Caco-2 (cell line): ENCODE measurements at regions not wholly inside any gene's neighbourhood (a gene's known extent, or its start where the extent isn't known, plus 50 kb on each side); places are given as distances from the start of the nearest gene placed in this dataset.

Experiments
- BruUV-seq: library from RNA; stranded (reverse); fragments of 400-500 nt; replicated peaks from 2 replicates; lab custom pipeline; 2021; lab: Mats Ljungman, UMichigan
- CTCF ChIA-PET: fragments of 300-600 bp; sonication (Branson Sonifier 250); formaldehyde crosslinking; loops from one replicate; lab custom pipeline; 2022; ENCODE audit warnings: antibody characterized with exemption; lab: Charles Lee
- POLR2A ChIA-PET: fragments of 300-600 bp; sonication (Branson Sonifier 250); formaldehyde crosslinking; loops from one replicate; lab custom pipeline; 2022; ENCODE audit warnings: antibody characterized with exemption; lab: Charles Lee
- DNase-seq, 2 experiments: peaks; one replicate each; pipeline versions ENCODE4 v3.0.0 to v3.0.0-alpha.2; 2020 to 2022
- H3K27me3 ChIP-seq: replicated peaks from 2 replicates; pipeline ENCODE4 v1.6.0; 2011; ENCODE audit warnings: low read length; ENCODE audit not compliant: control insufficient read depth, insufficient read depth
- H3K36me3 ChIP-seq: 2 replicates; pipeline ENCODE4 v1.5.1; 2011; ENCODE audit warnings: low read length; ENCODE audit not compliant: control insufficient read depth, insufficient read depth
- H3K4me1 ChIP-seq: fragments of 250-450 bp; sonication (Bioruptor Pico); 2 replicates; pipeline ENCODE4 v1.5.1; 2020; ENCODE audit warnings: mild to moderate bottlenecking
- H3K4me3 ChIP-seq: 2 replicates; pipeline ENCODE4 v1.5.1; 2011; ENCODE audit warnings: low read depth, mild to moderate bottlenecking, control low read depth, low read length
- H3K9me3 ChIP-seq: fragments of 250-450 bp; sonication (Bioruptor Pico); 2 replicates; pipeline ENCODE4 v1.5.1; 2020; ENCODE audit warnings: mild to moderate bottlenecking, moderate library complexity
- H3K27ac Mint-ChIP-seq: one replicate; pipeline ENCODE4 v1.8.0; 2022; ENCODE audit warnings: mixed read lengths; ENCODE audit not compliant: unreplicated experiment
- H3K27me3 Mint-ChIP-seq: one replicate; pipeline ENCODE4 v1.8.0; 2022; ENCODE audit warnings: mixed read lengths; ENCODE audit not compliant: insufficient read depth, unreplicated experiment
- H3K36me3 Mint-ChIP-seq: one replicate; pipeline ENCODE4 v1.8.0; 2022; ENCODE audit warnings: mild to moderate bottlenecking, mixed read lengths; ENCODE audit not compliant: insufficient read depth, unreplicated experiment
- H3K4me1 Mint-ChIP-seq: one replicate; pipeline ENCODE4 v1.8.0; 2022; ENCODE audit warnings: low read depth, mixed read lengths; ENCODE audit not compliant: unreplicated experiment
- H3K4me3 Mint-ChIP-seq: one replicate; pipeline ENCODE4 v1.8.0; 2022; ENCODE audit warnings: mild to moderate bottlenecking, moderate library complexity, mixed read lengths; ENCODE audit not compliant: unreplicated experiment
- H3K9me3 Mint-ChIP-seq: one replicate; pipeline ENCODE4 v1.8.0; 2022; ENCODE audit warnings: mixed read lengths; ENCODE audit not compliant: unreplicated experiment
- CTCF ChIP-seq, 2 experiments: fragments of 200-600 bp in 1 of 2; IDR thresholded peaks; 1 replicate in 1 of 2; 2 replicates in 1 of 2; pipeline versions ENCODE4 v1.5.1 to v1.8.0; 2011 to 2022; ENCODE audit warnings: antibody characterized with exemption in 1 of 2, control low read depth in 1 of 2, inconsistent platforms in 1 of 2, low read depth in 1 of 2, low read length in 1 of 2, mild to moderate bottlenecking in 1 of 2, moderate library complexity in 1 of 2; ENCODE audit not compliant: insufficient read depth in 1 of 2, severe bottlenecking in 1 of 2, unreplicated experiment in 1 of 2
- intact Hi-C: fragments of 100-400 bp; cut with micrococcal nuclease; formaldehyde crosslinking; loops from one replicate; pipeline ENCODE4 v1.10.0; 2022; ENCODE audit not compliant: unreplicated experiment

DNA sequence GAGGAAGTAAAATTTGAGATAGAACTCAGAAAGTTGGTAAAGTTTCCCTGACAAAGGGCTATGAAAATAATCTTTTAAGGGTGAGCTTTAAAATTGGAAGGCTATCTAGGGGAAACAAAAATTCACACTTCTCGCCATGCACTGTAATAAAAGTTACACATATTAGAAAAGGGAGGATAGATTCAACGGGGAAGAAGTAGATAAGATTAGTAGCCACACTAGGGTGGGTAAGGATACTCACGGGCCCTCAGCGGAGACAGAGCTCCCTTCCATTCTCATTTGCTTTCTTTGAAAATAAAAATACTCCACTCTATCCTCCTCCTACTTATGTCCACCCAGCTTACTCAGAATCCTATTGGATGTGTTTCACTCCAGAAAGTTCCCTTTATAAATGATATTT, 691.3 kb upstream of the NR2F2 start:
- CTCF ChIA-PET, result no interaction called here
- no peak overlapping the region for H3K27ac Mint-ChIP-seq
- no peaks in the 10 kb centered on the region for H3K36me3 Mint-ChIP-seq
- no peaks in the 10 kb centered on the region for H3K9me3 Mint-ChIP-seq
- Histone ChIP-seq H3K27me3 (no peaks in the 10 kb centered on the region), H3K4me1 (no peaks in the 10 kb centered on the region), H3K36me3 (no peaks in the 10 kb centered on the region), H3K4me3 (no peak overlapping the region), H3K9me3 (no peaks in the 10 kb centered on the region)
- DNase-seq, result no peak
- no peaks in the 10 kb centered on the region for H3K4me1 Mint-ChIP-seq
- TF ChIP-seq CTCF (IDR thresholded peaks at IDR 0.05; ENCODE audit: insufficient read depth in 1 of 2, low read depth in 1 of 2, low read length in 1 of 2, severe bottlenecking in 1 of 2, unreplicated experiment in 1 of 2), result no peak
- POLR2A ChIA-PET, result no interaction called here
- intact Hi-C loops, result no loop called here
- no peaks in the 10 kb centered on the region for H3K27me3 Mint-ChIP-seq
- no peak overlapping the region for H3K4me3 Mint-ChIP-seq
- no TSS peak for BruUV-seq

GRCh38 chr15:95644100-95644875, 686.2 kb upstream of the NR2F2 start:
- H3K27ac Mint-ChIP-seq, result no peak overlapping the region
- ChIA-PET POLR2A (no interaction called here), CTCF (no interaction called here)
- H3K27me3 Mint-ChIP-seq, result peaks cover 5% of the 10 kb centered on the region
- no peak for TF ChIP-seq CTCF (IDR thresholded peaks at IDR 0.05; ENCODE audit: insufficient read depth in 1 of 2, low read depth in 1 of 2, low read length in 1 of 2, severe bottlenecking in 1 of 2, unreplicated experiment in 1 of 2)
- H3K4me3 ChIP-seq, result no peak overlapping the region
- intact Hi-C loops, result no loop called here
- no TSS peak for BruUV-seq
- no peaks in the 10 kb centered on the region for H3K4me1 ChIP-seq
- no peaks in the 10 kb centered on the region for H3K9me3 Mint-ChIP-seq
- no peak for DNase-seq
- H3K27me3 ChIP-seq, result no peaks in the 10 kb centered on the region
- H3K36me3 Mint-ChIP-seq, result no peaks in the 10 kb centered on the region
- no peaks in the 10 kb centered on the region for H3K4me1 Mint-ChIP-seq
- H3K9me3 ChIP-seq, result no peaks in the 10 kb centered on the region
- H3K4me3 Mint-ChIP-seq, result no peak overlapping the region
- no peaks in the 10 kb centered on the region for H3K36me3 ChIP-seq

GRCh38 chr15:95645791-95646338, 684.6 kb upstream of the NR2F2 start:
- CTCF ChIA-PET, result no interaction called here
- Mint-ChIP-seq H3K27ac (no peak overlapping the region), H3K27me3 (peaks cover 7% of the 10 kb centered on the region), H3K36me3 (no peaks in the 10 kb centered on the region), H3K4me3 (no peak overlapping the region), H3K4me1 (no peaks in the 10 kb centered on the region), H3K9me3 (no peaks in the 10 kb centered on the region)
- H3K36me3 ChIP-seq, result no peaks in the 10 kb centered on the region
- no peak for TF ChIP-seq CTCF (IDR thresholded peaks at IDR 0.05; ENCODE audit: insufficient read depth in 1 of 2, low read depth in 1 of 2, low read length in 1 of 2, severe bottlenecking in 1 of 2, unreplicated experiment in 1 of 2)
- H3K9me3 ChIP-seq, result no peaks in the 10 kb centered on the region
- no TSS peak for BruUV-seq
- no peak for DNase-seq
- H3K4me3 ChIP-seq, result no peak overlapping the region
- H3K27me3 ChIP-seq, result no peaks in the 10 kb centered on the region
- intact Hi-C loops, result no loop called here
- H3K4me1 ChIP-seq, result no peaks in the 10 kb centered on the region
- POLR2A ChIA-PET, result no interaction called here
